Panc1 (cell line): ENCODE measurements at regions not wholly inside any gene's neighbourhood (a gene's known extent, or its start where the extent isn't known, plus 50 kb on each side); places are given as distances from the start of the nearest gene placed in this dataset.

Experiments
- ATAC-seq: fragments of 200-7000 bp; cut with Tn5 transposase; 2 replicates; pipeline ENCODE4 v1.9.1; 2020; ENCODE audit warnings: mild to moderate bottlenecking, moderate library complexity
- BruUV-seq: library from RNA; stranded (reverse); fragments of 400-500 nt; replicated peaks from 2 replicates; lab custom pipeline; 2021; lab: Mats Ljungman, UMichigan
- CTCF ChIA-PET: fragments of 300-600 bp; sonication (Branson Sonifier 250); formaldehyde crosslinking; loops from one replicate; lab custom pipeline; 2022; ENCODE audit warnings: antibody characterized with exemption; lab: Charles Lee
- POLR2A ChIA-PET: fragments of 300-600 bp; sonication (Branson Sonifier 250); formaldehyde crosslinking; loops from one replicate; lab custom pipeline; 2022; ENCODE audit warnings: antibody characterized with exemption; lab: Charles Lee
- DNase-seq: peaks from one replicate; pipeline ENCODE4 v3.0.0-alpha.2; 2010; ENCODE audit warnings: low read depth, low spot score
- H3K27ac ChIP-seq: 2 replicates; pipeline ENCODE4 v1.5.1; 2011; ENCODE audit warnings: mild to moderate bottlenecking, low read length, inconsistent platforms
- H3K27me3 ChIP-seq: fragments of 200-500 bp; sonication (Bioruptor generic); 2 replicates; pipeline ENCODE4 v1.6.0; 2014; ENCODE audit warnings: low read length, inconsistent platforms; ENCODE audit not compliant: control insufficient read depth, insufficient read depth
- H3K36me3 ChIP-seq: fragments of 200-500 bp; sonication (Bioruptor generic); 2 replicates; pipeline ENCODE4 v1.5.1; 2014; ENCODE audit warnings: inconsistent platforms, mild to moderate bottlenecking, low read length, moderate library complexity; ENCODE audit not compliant: control insufficient read depth, insufficient read depth
- H3K4me1 ChIP-seq: 2 replicates; pipeline ENCODE4 v1.5.1; 2011; ENCODE audit warnings: inconsistent platforms, mild to moderate bottlenecking, low read length, moderate library complexity; ENCODE audit not compliant: control insufficient read depth, insufficient read depth
- H3K4me3 ChIP-seq, 2 experiments: 2 replicates each; pipeline ENCODE4 v1.5.1; 2011 to 2012; ENCODE audit warnings: low read depth in 2 of 2, low read length in 2 of 2, mild to moderate bottlenecking in 2 of 2, inconsistent platforms in 1 of 2, moderate library complexity in 1 of 2
- H3K9me3 ChIP-seq: fragments of 200-500 bp; sonication (Bioruptor generic); 2 replicates; pipeline ENCODE4 v1.5.1; 2014; ENCODE audit warnings: low read depth, mild to moderate bottlenecking, inconsistent platforms, low read length, moderate library complexity; ENCODE audit not compliant: control insufficient read depth, insufficient read depth
- CTCF ChIP-seq: fragments of 450-650 bp; IDR thresholded peaks from 2 replicates; pipeline ENCODE4 v1.5.1; 2017; ENCODE audit warnings: mild to moderate bottlenecking
- POLR2AphosphoS5 ChIP-seq: IDR thresholded peaks from 2 replicates; pipeline ENCODE4 v1.6.1; 2012; ENCODE audit warnings: mild to moderate bottlenecking, low read depth, low read length, moderate library complexity
- REST ChIP-seq, 2 experiments: IDR thresholded peaks; 2 replicates each; pipeline ENCODE4 v1.6.1; 2011 to 2012; ENCODE audit warnings: low read depth in 2 of 2, control low read depth in 1 of 2, low read length in 1 of 2, mild to moderate bottlenecking in 1 of 2, moderate library complexity in 1 of 2; ENCODE audit not compliant: insufficient read depth in 1 of 2
- SIN3A ChIP-seq: IDR thresholded peaks from 2 replicates; pipeline ENCODE4 v1.6.1; 2012; ENCODE audit warnings: low read depth, mild to moderate bottlenecking, low read length, moderate library complexity, borderline replicate concordance; ENCODE audit not compliant: insufficient read depth
- TCF7L2 ChIP-seq: IDR thresholded peaks from 2 replicates; pipeline ENCODE4 v1.6.1; 2011; ENCODE audit warnings: mild to moderate bottlenecking, low read depth, low read length, inconsistent platforms
- in situ Hi-C: cut with HindIII; loops from 2 replicates; pipeline ENCODE4 v1.10.0; 2016; ENCODE audit warnings: low sequenced_read_pairs, low pct_unique_long_range_greater_than_20kb
- intact Hi-C: fragments of 100-400 bp; cut with micrococcal nuclease; formaldehyde crosslinking; loops from one replicate; pipeline ENCODE4 v1.10.0; 2022; ENCODE audit not compliant: unreplicated experiment

GRCh38 chr6:27562027-27562410 is 89.1 kb upstream of the ZNF184 start:
- Histone ChIP-seq H3K9me3 (no peaks in the 10 kb centered on the region), H3K27ac (no peak overlapping the region), H3K27me3 (no peaks in the 10 kb centered on the region; the same call in 1 of the 2 replicates), H3K36me3 (no peaks in the 10 kb centered on the region), H3K4me3 (peak overlapping the region; percentile 52 to 62), H3K4me1 (0 out of 2 replicates have a peak, but pooled peaks cover 4% of the 10 kb centered on the region)
- intact Hi-C loops (no loop called here), in situ Hi-C loops (no loop called here)
- DNase-seq (no peak), ATAC-seq (peak; percentile 60)
- TF ChIP-seq CTCF (no peak), SIN3A (no peak), TCF7L2 (no peak), REST (IDR thresholded peaks at IDR 0.05; ENCODE audit: insufficient read depth in 1 of 2, low read depth in 2 of 2, low read length in 1 of 2) (no peak), POLR2AphosphoS5 (no peak)
- POLR2A ChIA-PET, result no interaction called here
- CTCF ChIA-PET, result no interaction called here
- no TSS peak for BruUV-seq

- DNase-seq (no peak), ATAC-seq (no peak)
- ChIA-PET POLR2A (no interaction called here), CTCF (no interaction called here)
- Histone ChIP-seq H3K9me3 (no peaks in the 10 kb centered on the region), H3K4me3 (peak overlapping the region; percentile 48 to 70), H3K36me3 (no peaks in the 10 kb centered on the region), H3K4me1 (0 out of 2 replicates have a peak, but pooled peaks cover 4% of the 10 kb centered on the region), H3K27ac (no peak overlapping the region), H3K27me3 (no peaks in the 10 kb centered on the region; the same call in 1 of the 2 replicates)
- in situ Hi-C loops (no loop called here), intact Hi-C loops (no loop called here)
- TF ChIP-seq SIN3A (no peak), REST (IDR thresholded peaks at IDR 0.05; ENCODE audit: insufficient read depth in 1 of 2, low read depth in 2 of 2, low read length in 1 of 2) (no peak), POLR2AphosphoS5 (no peak)
- no TSS peak for BruUV-seq
Measured at GRCh38 chr6:27558028-27558724, 85.3 kb upstream of the ZNF184 start.
